ENCODE measurements at regions not wholly inside any gene's neighbourhood (a gene's known extent, or its start where the extent isn't known, plus 50 kb on each side); places are given as distances from the start of the nearest gene placed in this dataset.

DNA sequence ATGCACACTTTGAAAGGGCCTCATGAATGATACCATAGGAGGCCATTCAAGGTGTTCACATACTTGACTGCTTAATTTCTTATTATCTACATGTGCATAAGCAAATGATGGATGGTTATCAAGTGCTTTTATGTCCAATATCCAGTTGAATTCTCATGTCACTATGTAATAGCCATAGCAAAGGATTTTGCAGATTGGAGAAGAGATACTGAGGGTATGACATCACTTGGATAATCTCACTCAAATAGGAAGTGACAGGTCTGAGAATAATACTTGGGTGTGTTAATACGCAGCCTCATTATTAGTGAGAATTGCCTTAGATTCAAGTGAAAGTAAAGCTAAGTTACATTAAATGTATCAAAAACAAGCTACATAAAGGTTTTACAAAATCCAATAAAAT is 1208.6 kb downstream of the CDH11 start:
- no peak for TF ChIP-seq POLR2A (IDR thresholded peaks at IDR 0.05)
- no peak for TF ChIP-seq POLR2AphosphoS5 (IDR thresholded peaks at IDR 0.05)
- 90% methylated on average over 1 of the region's 1 CpG for WGBS

DNA sequence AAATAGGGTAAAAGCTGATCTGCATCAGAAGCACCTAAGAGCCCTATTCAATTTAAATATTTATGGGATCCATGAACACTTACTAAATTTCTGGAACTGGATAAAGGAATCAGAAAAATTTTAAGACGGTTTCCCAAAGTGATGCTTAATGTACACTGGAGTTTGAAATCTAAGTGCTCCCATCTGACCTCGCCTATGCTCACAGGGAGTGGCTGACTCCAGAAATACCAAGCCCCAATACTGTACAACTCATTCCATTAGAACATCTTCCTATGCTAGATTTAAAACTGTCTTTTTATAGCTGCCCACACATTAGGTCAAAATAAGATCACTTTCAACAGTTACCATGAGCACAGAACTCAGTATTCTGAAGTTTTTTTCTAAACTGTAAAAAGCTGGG is 1214.6 kb downstream of the CDH11 start:
- no peaks in the 10 kb centered on the region for H3K36me3 ChIP-seq
- no peak for DNase-seq (ENCODE audit: low spot score)
- WGBS: 95% methylated on average over 2 of the region's 2 CpGs
- no peaks in the 10 kb centered on the region for H3K27me3 ChIP-seq (replicated peaks; ENCODE audit: insufficient read depth)
- H3K27ac ChIP-seq: no peak overlapping the region
- no peaks in the 10 kb centered on the region for H3K4me1 ChIP-seq (replicated peaks)
- TF ChIP-seq POLR2A (IDR thresholded peaks at IDR 0.05): no peak
- TF ChIP-seq, protein P1, sequence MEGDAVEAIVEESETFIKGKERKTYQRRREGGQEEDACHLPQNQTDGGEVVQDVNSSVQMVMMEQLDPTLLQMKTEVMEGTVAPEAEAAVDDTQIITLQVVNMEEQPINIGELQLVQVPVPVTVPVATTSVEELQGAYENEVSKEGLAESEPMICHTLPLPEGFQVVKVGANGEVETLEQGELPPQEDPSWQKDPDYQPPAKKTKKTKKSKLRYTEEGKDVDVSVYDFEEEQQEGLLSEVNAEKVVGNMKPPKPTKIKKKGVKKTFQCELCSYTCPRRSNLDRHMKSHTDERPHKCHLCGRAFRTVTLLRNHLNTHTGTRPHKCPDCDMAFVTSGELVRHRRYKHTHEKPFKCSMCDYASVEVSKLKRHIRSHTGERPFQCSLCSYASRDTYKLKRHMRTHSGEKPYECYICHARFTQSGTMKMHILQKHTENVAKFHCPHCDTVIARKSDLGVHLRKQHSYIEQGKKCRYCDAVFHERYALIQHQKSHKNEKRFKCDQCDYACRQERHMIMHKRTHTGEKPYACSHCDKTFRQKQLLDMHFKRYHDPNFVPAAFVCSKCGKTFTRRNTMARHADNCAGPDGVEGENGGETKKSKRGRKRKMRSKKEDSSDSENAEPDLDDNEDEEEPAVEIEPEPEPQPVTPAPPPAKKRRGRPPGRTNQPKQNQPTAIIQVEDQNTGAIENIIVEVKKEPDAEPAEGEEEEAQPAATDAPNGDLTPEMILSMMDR (IDR thresholded peaks at IDR 0.05): no peak
- no peaks in the 10 kb centered on the region for H3K9me3 ChIP-seq
- intact Hi-C loops (cut with DNase I): no loop called here
- no peak overlapping the region for H3K4me3 ChIP-seq

More for the DNA sequence above, 1208.6 kb downstream of the CDH11 start:
- intact Hi-C loops (cut with DNase I): no loop called here
- Histone ChIP-seq H3K27me3 (replicated peaks; ENCODE audit: insufficient read depth) (no peaks in the 10 kb centered on the region), H3K36me3 (no peaks in the 10 kb centered on the region), H3K4me3 (no peak overlapping the region), H3K27ac (no peak overlapping the region), H3K4me1 (replicated peaks) (no peaks in the 10 kb centered on the region), H3K9me3 (no peaks in the 10 kb centered on the region)
- no peak for DNase-seq (ENCODE audit: low spot score)

DNA sequence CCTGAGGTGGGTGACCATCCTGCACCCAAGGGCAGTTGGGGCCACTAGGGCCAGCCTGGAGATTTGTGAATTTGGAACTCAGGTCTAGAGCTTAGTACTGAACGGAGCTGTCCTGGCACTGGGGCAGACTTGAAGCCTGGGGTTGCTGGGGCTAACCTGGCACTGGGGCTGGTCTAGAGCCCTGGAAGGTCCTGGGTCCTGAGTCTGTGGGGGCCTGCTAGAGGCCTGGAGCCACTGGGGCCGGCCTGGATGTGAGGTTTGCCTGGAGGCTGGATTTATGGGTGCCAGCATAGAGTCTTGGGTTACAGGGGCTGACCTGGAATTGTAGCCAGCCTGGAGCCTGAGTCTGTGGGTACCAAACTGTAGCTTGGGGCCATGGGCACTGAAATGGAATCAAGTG is 1216.9 kb downstream of the CDH11 start:
- Histone ChIP-seq H3K4me1 (replicated peaks) (no peaks in the 10 kb centered on the region), H3K27me3 (replicated peaks; ENCODE audit: insufficient read depth) (no peaks in the 10 kb centered on the region), H3K36me3 (no peaks in the 10 kb centered on the region), H3K27ac (no peak overlapping the region), H3K4me3 (no peak overlapping the region), H3K9me3 (no peaks in the 10 kb centered on the region)
- 83% methylated on average over 2 of the region's 2 CpGs for WGBS
- DNase-seq (ENCODE audit: low spot score): no peak
- TF ChIP-seq POLR2A (IDR thresholded peaks at IDR 0.05) (no peak), POLR2AphosphoS5 (IDR thresholded peaks at IDR 0.05) (no peak)
- TF ChIP-seq, protein P1 (IDR thresholded peaks at IDR 0.05): no peak
- intact Hi-C loops (cut with DNase I): no loop called here

DNA sequence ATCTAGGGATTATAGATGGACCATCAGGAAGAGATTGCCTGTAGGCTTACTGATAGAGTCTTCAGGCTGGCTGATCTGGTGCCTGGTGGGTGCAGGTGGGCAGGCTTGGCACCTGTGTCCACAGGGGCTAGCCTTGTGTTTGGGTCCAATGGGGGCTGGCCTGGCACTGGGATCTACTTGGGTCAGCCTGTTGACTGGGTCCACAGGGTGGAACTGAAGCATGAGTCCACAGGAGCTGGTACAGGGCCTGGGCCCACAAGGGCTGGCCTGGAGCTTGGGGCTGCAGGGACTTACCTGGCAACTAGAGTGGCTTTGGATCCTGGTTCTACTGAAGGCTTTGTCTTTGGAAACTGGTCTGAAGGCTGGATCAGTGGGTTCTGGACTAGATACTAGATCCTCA is 1217.7 kb downstream of the CDH11 start:
- Histone ChIP-seq H3K27ac (no peak overlapping the region), H3K27me3 (replicated peaks; ENCODE audit: insufficient read depth) (no peaks in the 10 kb centered on the region), H3K36me3 (no peaks in the 10 kb centered on the region), H3K4me1 (replicated peaks) (no peaks in the 10 kb centered on the region), H3K4me3 (no peak overlapping the region), H3K9me3 (no peaks in the 10 kb centered on the region)
- no peak for DNase-seq (ENCODE audit: low spot score)
- intact Hi-C loops (cut with DNase I): no loop called here
- TF ChIP-seq POLR2A (IDR thresholded peaks at IDR 0.05): no peak
- TF ChIP-seq POLR2AphosphoS5 (IDR thresholded peaks at IDR 0.05): no peak
- TF ChIP-seq, protein P1 (IDR thresholded peaks at IDR 0.05): no peak

DNA sequence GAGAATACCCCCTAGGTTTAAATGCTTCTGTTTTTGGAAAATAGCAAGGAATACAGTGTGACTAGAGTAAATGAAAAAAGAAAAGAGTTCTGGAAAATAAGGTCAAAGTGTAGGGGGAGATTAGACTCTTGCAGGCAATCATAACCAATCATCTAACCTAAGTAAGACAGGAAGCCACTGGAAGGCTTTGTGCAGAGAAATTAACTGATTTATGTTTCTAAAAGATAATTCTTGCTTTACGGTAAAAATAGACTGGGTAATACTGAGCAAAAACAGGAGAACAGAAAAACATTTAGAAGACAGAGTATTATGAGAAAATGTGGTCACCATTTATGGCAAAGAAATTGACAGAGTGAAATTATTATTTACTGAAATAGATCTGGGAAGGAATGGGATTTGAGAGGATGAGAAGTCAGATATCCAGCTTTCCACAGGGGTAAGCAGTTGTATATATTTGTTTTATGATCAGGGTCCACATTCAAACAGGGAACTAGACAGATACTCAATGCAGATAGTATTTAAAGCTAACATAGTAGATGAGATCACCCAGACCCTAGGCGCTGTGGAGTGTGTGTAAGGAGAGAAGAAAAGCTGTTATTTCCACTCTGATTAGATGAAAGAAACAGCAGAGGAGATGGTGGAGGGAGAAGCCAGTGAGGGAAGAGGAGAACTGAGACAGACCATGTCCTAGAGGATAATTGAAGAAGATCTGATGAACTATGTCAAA is 1225.3 kb downstream of the CDH11 start:
- 80% methylated on average over 2 of the region's 2 CpGs for WGBS
- H3K4me1 ChIP-seq (replicated peaks): no peaks in the 10 kb centered on the region
- intact Hi-C loops (cut with DNase I): no loop called here
- H3K27me3 ChIP-seq (replicated peaks; ENCODE audit: insufficient read depth): no peaks in the 10 kb centered on the region
- H3K27ac ChIP-seq: no peak overlapping the region
- DNase-seq (ENCODE audit: low spot score): no peak
- TF ChIP-seq, protein P1 (IDR thresholded peaks at IDR 0.05): no peak
- no peak for TF ChIP-seq POLR2A (IDR thresholded peaks at IDR 0.05)
- no peak for TF ChIP-seq POLR2AphosphoS5 (IDR thresholded peaks at IDR 0.05)
- H3K4me3 ChIP-seq: no peak overlapping the region
- no peaks in the 10 kb centered on the region for H3K9me3 ChIP-seq
- H3K36me3 ChIP-seq: no peaks in the 10 kb centered on the region

Measured in prostate gland (tissue), 2 donors.